OCI-LY7 (cell line): ENCODE measurements at regions not wholly inside any gene's neighbourhood (a gene's known extent, or its start where the extent isn't known, plus 50 kb on each side); places are given as distances from the start of the nearest gene placed in this dataset.

ENCODE experiments used
- EZH2phosphoT487 ChIP-seq: fragments of 200-600 bp; sonication (generic); IDR thresholded peaks from 2 replicates; pipeline ENCODE4 v1.6.1; 2018; ENCODE audit warnings: low read depth, borderline replicate concordance, mild to moderate bottlenecking, mixed run types, antibody characterized with exemption, low read length, moderate library complexity, mixed read lengths
- TF ChIP-seq, protein P1 (sequence below): fragments of 200-600 bp; sonication (generic); conservative IDR thresholded peaks from 2 replicates; pipeline ENCODE4 v1.5.1; 2014; ENCODE audit warnings: mild to moderate bottlenecking, antibody characterized with exemption, low read length, moderate library complexity, mixed read lengths

DNA sequence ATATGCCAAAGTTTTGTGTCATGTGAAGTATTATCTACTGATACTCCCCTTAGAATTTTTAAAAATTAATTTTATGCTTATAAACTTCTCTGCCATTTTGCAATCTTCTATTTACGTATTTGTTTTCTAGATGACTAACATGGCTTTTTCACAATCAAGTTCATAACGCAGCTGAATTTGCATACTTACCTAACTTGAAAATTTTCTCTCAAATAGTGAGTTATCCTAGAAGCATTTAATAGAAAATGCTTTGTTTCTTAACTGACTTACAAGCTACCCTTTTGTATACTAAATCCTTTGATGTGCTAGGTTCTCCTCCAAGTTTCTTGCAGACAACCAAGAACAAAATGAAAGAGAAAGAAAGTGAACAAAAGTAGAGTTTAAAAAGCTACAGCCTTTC, 683.5 kb downstream of the LIG4 start:
- TF ChIP-seq, protein P1, sequence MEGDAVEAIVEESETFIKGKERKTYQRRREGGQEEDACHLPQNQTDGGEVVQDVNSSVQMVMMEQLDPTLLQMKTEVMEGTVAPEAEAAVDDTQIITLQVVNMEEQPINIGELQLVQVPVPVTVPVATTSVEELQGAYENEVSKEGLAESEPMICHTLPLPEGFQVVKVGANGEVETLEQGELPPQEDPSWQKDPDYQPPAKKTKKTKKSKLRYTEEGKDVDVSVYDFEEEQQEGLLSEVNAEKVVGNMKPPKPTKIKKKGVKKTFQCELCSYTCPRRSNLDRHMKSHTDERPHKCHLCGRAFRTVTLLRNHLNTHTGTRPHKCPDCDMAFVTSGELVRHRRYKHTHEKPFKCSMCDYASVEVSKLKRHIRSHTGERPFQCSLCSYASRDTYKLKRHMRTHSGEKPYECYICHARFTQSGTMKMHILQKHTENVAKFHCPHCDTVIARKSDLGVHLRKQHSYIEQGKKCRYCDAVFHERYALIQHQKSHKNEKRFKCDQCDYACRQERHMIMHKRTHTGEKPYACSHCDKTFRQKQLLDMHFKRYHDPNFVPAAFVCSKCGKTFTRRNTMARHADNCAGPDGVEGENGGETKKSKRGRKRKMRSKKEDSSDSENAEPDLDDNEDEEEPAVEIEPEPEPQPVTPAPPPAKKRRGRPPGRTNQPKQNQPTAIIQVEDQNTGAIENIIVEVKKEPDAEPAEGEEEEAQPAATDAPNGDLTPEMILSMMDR = no peak
- TF ChIP-seq EZH2phosphoT487 = no peak
